HCT116 (cell line): ENCODE measurements at regions not wholly inside any gene's neighbourhood (a gene's known extent, or its start where the extent isn't known, plus 50 kb on each side); places are given as distances from the start of the nearest gene placed in this dataset.

Experiments
- JUND ChIP-seq: IDR thresholded peaks from 2 replicates; pipeline ENCODE4 v1.6.1; 2012
- POLR2A ChIP-seq: IDR thresholded peaks from 2 replicates; pipeline ENCODE4 v1.7.0; 2011; ENCODE audit warnings: borderline replicate concordance; ENCODE audit not compliant: insufficient read depth, insufficient read length; ENCODE audit errors: extremely low read depth
- RAD21 ChIP-seq: IDR thresholded peaks from 2 replicates; pipeline ENCODE4 v1.6.1; 2012; ENCODE audit warnings: low read depth, mild to moderate bottlenecking
- TF ChIP-seq, protein P1 (sequence below): IDR thresholded peaks from 2 replicates; pipeline ENCODE4 v1.6.1; 2012

DNA sequence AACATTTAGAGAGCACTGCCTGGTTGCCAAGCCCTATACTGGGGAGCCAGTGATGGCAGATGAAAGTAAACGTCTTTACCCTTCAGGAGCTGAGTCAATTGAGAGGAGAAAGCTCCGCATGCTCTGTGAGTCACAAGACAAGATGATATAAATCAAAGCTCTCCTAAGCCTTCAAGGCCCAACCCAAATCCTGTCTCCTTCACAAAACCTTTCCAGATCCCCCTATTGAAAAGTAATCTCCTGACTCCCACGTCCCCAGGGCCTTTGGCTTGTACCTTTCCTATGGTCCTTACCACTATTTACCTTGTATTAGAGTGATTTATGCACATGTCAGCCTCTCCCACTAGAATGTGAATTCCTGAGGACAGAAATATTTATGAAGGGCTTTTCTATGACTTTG is 230.1 kb upstream of the TENM4 start:
- no peak for TF ChIP-seq POLR2A
- TF ChIP-seq RAD21, result no peak
- TF ChIP-seq, protein P1, sequence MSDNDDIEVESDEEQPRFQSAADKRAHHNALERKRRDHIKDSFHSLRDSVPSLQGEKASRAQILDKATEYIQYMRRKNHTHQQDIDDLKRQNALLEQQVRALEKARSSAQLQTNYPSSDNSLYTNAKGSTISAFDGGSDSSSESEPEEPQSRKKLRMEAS, result no peak
- TF ChIP-seq JUND, result no peak
